Stimulated activated effector memory CD8-positive, alpha-beta T cell treated with anti-CD3 and anti-CD28 coated beads, Interleukin-12 subunit alpha, Interleukin-12 subunit beta, amount 100 ng/mL, for 72 hours (primary cell): ENCODE measurements at regions not wholly inside any gene's neighbourhood (a gene's known extent, or its start where the extent isn't known, plus 50 kb on each side); places are given as distances from the start of the nearest gene placed in this dataset.
"Not testable (repeated sequence)": the region's sequence is repeated elsewhere in the genome, so short reads cannot be mapped to it uniquely, and the experiment has no call there.

Experiments used
- ATAC-seq: fragments of 150-1000 bp; cut with Tn5 transposase; 2 replicates; pipeline ENCODE4 v1.10.0; 2021
- DNase-seq, 2 donors: peaks; one replicate each; pipeline ENCODE4 v3.0.0; 2021 to 2022; ENCODE audit warnings: low spot score in 2 of 2
- H3K27ac Mint-ChIP-seq: one replicate; pipeline ENCODE4 v1.8.0; 2022; ENCODE audit warnings: mild to moderate bottlenecking, mixed read lengths
- H3K36me3 Mint-ChIP-seq: one replicate; pipeline ENCODE4 v1.8.0; 2022; ENCODE audit warnings: mild to moderate bottlenecking, mixed read lengths
- H3K4me1 Mint-ChIP-seq: one replicate; pipeline ENCODE4 v1.8.0; 2022; ENCODE audit warnings: mixed read lengths
- H3K4me3 Mint-ChIP-seq: one replicate; pipeline ENCODE4 v1.8.0; 2022; ENCODE audit warnings: mild to moderate bottlenecking, mixed read lengths
- H3K9me3 Mint-ChIP-seq: one replicate; pipeline ENCODE4 v1.8.0; 2022; ENCODE audit warnings: mixed read lengths

GRCh38 chr16:75929046-75929445 is 202.8 kb upstream of the CPHXL start:
- no peak overlapping the region for H3K4me3 Mint-ChIP-seq
- ATAC-seq = no peak
- H3K36me3 Mint-ChIP-seq = no peaks in the 10 kb centered on the region
- no peak for DNase-seq
- no peak overlapping the region for H3K27ac Mint-ChIP-seq
- no peaks in the 10 kb centered on the region for H3K9me3 Mint-ChIP-seq
- no peaks in the 10 kb centered on the region for H3K4me1 Mint-ChIP-seq

GRCh38 chr16:75931043-75931442 is 204.8 kb upstream of the CPHXL start:
- Mint-ChIP-seq H3K4me3 (no peak overlapping the region), H3K4me1 (no peaks in the 10 kb centered on the region), H3K9me3 (no peaks in the 10 kb centered on the region), H3K36me3 (no peaks in the 10 kb centered on the region), H3K27ac (no peak overlapping the region)
- DNase-seq (no peak), ATAC-seq (no peak)

- Mint-ChIP-seq H3K27ac (no peak overlapping the region), H3K4me1 (no peaks in the 10 kb centered on the region), H3K36me3 (no peaks in the 10 kb centered on the region), H3K4me3 (no peak overlapping the region), H3K9me3 (no peaks in the 10 kb centered on the region)
- no peak for DNase-seq
- ATAC-seq = no peak
These were observed 205.7 kb upstream of the CPHXL start for GRCh38 chr16:75931970-75932369.

- Mint-ChIP-seq H3K27ac (no peak overlapping the region), H3K36me3 (no peaks in the 10 kb centered on the region), H3K9me3 (peaks cover 3% of the 10 kb centered on the region), H3K4me1 (no peaks in the 10 kb centered on the region), H3K4me3 (no peak overlapping the region)
- ATAC-seq (no peak), DNase-seq (no peak)
These were observed 212.5 kb upstream of the CPHXL start for GRCh38 chr16:75938818-75939217.

GRCh38 chr16:75942351-75942750 is 216.1 kb upstream of the CPHXL start:
- Mint-ChIP-seq H3K36me3 (no peaks in the 10 kb centered on the region), H3K4me1 (no peaks in the 10 kb centered on the region), H3K27ac (no peak overlapping the region), H3K9me3 (peaks cover 3% of the 10 kb centered on the region), H3K4me3 (no peak overlapping the region)
- DNase-seq = no peak
- ATAC-seq = no peak

GRCh38 chr16:75942936-75943335 is 216.6 kb upstream of the CPHXL start:
- Mint-ChIP-seq H3K4me1 (no peaks in the 10 kb centered on the region), H3K27ac (no peak overlapping the region), H3K9me3 (peaks cover 3% of the 10 kb centered on the region), H3K36me3 (no peaks in the 10 kb centered on the region), H3K4me3 (no peak overlapping the region)
- ATAC-seq = no peak
- DNase-seq = no peak

- no peaks in the 10 kb centered on the region for H3K4me1 Mint-ChIP-seq
- ATAC-seq (no peak), DNase-seq (no peak)
- peaks cover 3% of the 10 kb centered on the region for H3K9me3 Mint-ChIP-seq
- no peaks in the 10 kb centered on the region for H3K36me3 Mint-ChIP-seq
- H3K27ac Mint-ChIP-seq = no peak overlapping the region
- no peak overlapping the region for H3K4me3 Mint-ChIP-seq
These were observed 217.6 kb upstream of the CPHXL start for GRCh38 chr16:75943705-75944514.

- Mint-ChIP-seq H3K36me3 (no peaks in the 10 kb centered on the region), H3K9me3 (peaks cover 6% of the 10 kb centered on the region), H3K4me1 (no peaks in the 10 kb centered on the region), H3K27ac (no peak overlapping the region), H3K4me3 (no peak overlapping the region)
- DNase-seq (no peak), ATAC-seq (no peak)
These were observed 219.7 kb upstream of the CPHXL start for GRCh38 chr16:75945916-75946457.

GRCh38 chr16:75947626-75948239 is 221.4 kb upstream of the CPHXL start:
- H3K36me3 Mint-ChIP-seq = no peaks in the 10 kb centered on the region
- H3K4me3 Mint-ChIP-seq = no peak overlapping the region
- H3K4me1 Mint-ChIP-seq = no peaks in the 10 kb centered on the region
- ATAC-seq (no peak), DNase-seq (no peak)
- peaks cover 3% of the 10 kb centered on the region for H3K9me3 Mint-ChIP-seq
- no peak overlapping the region for H3K27ac Mint-ChIP-seq

GRCh38 chr16:75948441-75948840 is 222.2 kb upstream of the CPHXL start:
- Mint-ChIP-seq H3K4me1 (no peaks in the 10 kb centered on the region), H3K36me3 (no peaks in the 10 kb centered on the region), H3K4me3 (no peak overlapping the region), H3K9me3 (peaks cover 3% of the 10 kb centered on the region), H3K27ac (no peak overlapping the region)
- ATAC-seq (no peak), DNase-seq (no peak)

- Mint-ChIP-seq H3K4me3 (no peak overlapping the region), H3K9me3 (peaks cover 3% of the 10 kb centered on the region), H3K4me1 (no peaks in the 10 kb centered on the region), H3K36me3 (no peaks in the 10 kb centered on the region), H3K27ac (no peak overlapping the region)
- DNase-seq (no peak), ATAC-seq (no peak)
These were observed 222.6 kb upstream of the CPHXL start for GRCh38 chr16:75948886-75949285.

- H3K4me3 Mint-ChIP-seq = no peak overlapping the region
- no peak for DNase-seq
These were observed 225.8 kb upstream of the CPHXL start for GRCh38 chr16:75952124-75952523.

GRCh38 chr16:75957870-75958269 is 231.6 kb upstream of the CPHXL start:
- Mint-ChIP-seq H3K9me3 (no peaks in the 10 kb centered on the region), H3K36me3 (no peaks in the 10 kb centered on the region), H3K4me3 (no peak overlapping the region), H3K27ac (no peak overlapping the region), H3K4me1 (no peaks in the 10 kb centered on the region)
- no peak for DNase-seq
- ATAC-seq = no peak

More at GRCh38 chr16:75952124-75952523, 225.8 kb upstream of the CPHXL start:
- no peak overlapping the region for H3K27ac Mint-ChIP-seq
- H3K36me3 Mint-ChIP-seq = no peaks in the 10 kb centered on the region
- ATAC-seq = no peak
- peaks cover 3% of the 10 kb centered on the region for H3K9me3 Mint-ChIP-seq
- no peaks in the 10 kb centered on the region for H3K4me1 Mint-ChIP-seq

- DNase-seq (no peak), ATAC-seq (no peak)
- Mint-ChIP-seq H3K27ac (no peak overlapping the region), H3K4me3 (no peak overlapping the region), H3K36me3 (no peaks in the 10 kb centered on the region), H3K4me1 (no peaks in the 10 kb centered on the region), H3K9me3 (no peaks in the 10 kb centered on the region)
These were observed 239.4 kb upstream of the CPHXL start for GRCh38 chr16:75965504-75966374.

GRCh38 chr16:75969120-75969519 is 242.8 kb upstream of the CPHXL start:
- not testable (repeated sequence) for H3K4me1 Mint-ChIP-seq, H3K4me3 Mint-ChIP-seq, ATAC-seq, H3K9me3 Mint-ChIP-seq, DNase-seq, H3K27ac Mint-ChIP-seq, H3K36me3 Mint-ChIP-seq
